Skeletal muscle satellite cell (primary cell): ENCODE measurements at regions not wholly inside any gene's neighbourhood (a gene's known extent, or its start where the extent isn't known, plus 50 kb on each side); places are given as distances from the start of the nearest gene placed in this dataset.
"Not testable (repeated sequence)": the region's sequence is repeated elsewhere in the genome, so short reads cannot be mapped to it uniquely, and the experiment has no call there.

ENCODE experiments used
- H3K27me3 ChIP-seq: 2 replicates; pipeline ENCODE4 v1.7.0; 2013; ENCODE audit warnings: low read length; ENCODE audit not compliant: control insufficient read depth, insufficient read depth
- H3K36me3 ChIP-seq: 2 replicates; pipeline ENCODE4 v1.7.0; 2013; ENCODE audit warnings: mild to moderate bottlenecking, control low read depth, low read length; ENCODE audit not compliant: insufficient read depth
- H3K4me1 ChIP-seq: 2 replicates; pipeline ENCODE4 v1.7.0; 2013; ENCODE audit warnings: low read length; ENCODE audit not compliant: control insufficient read depth, insufficient read depth
- H3K4me2 ChIP-seq: 2 replicates; pipeline ENCODE4 v1.7.0; 2013; ENCODE audit warnings: mild to moderate bottlenecking, low read length
- H3K4me3 ChIP-seq: 2 replicates; pipeline ENCODE4 v1.7.0; 2013; ENCODE audit warnings: low read length
- H3K9ac ChIP-seq: 2 replicates; pipeline ENCODE4 v1.7.0; 2013; ENCODE audit warnings: mild to moderate bottlenecking, low read depth, low read length, moderate library complexity
- H3K9me3 ChIP-seq: replicated peaks from 2 replicates; pipeline ENCODE4 v1.7.0; 2013; ENCODE audit warnings: mild to moderate bottlenecking, control low read depth, low read length

GRCh38 chr1:146478125-146478720 is 249.4 kb upstream of the NOTCH2NLA start:
- H3K4me3 ChIP-seq, H3K9ac ChIP-seq, H3K27me3 ChIP-seq, H3K4me2 ChIP-seq, H3K4me1 ChIP-seq, H3K36me3 ChIP-seq, H3K9me3 ChIP-seq: not testable (repeated sequence)

GRCh38 chr1:146475086-146475485 is 246.3 kb upstream of the NOTCH2NLA start:
- not testable (repeated sequence) for H3K4me1 ChIP-seq

GRCh38 chr1:146474216-146474615 is 245.4 kb upstream of the NOTCH2NLA start:
- not testable (repeated sequence) for H3K9ac ChIP-seq, H3K27me3 ChIP-seq, H3K4me3 ChIP-seq, H3K4me1 ChIP-seq, H3K9me3 ChIP-seq, H3K36me3 ChIP-seq, H3K4me2 ChIP-seq

More at GRCh38 chr1:146475086-146475485, 246.3 kb upstream of the NOTCH2NLA start:
- not testable (repeated sequence) for H3K27me3 ChIP-seq, H3K4me2 ChIP-seq, H3K36me3 ChIP-seq, H3K9ac ChIP-seq, H3K9me3 ChIP-seq, H3K4me3 ChIP-seq

GRCh38 chr1:146472192-146472861 is 243.5 kb upstream of the NOTCH2NLA start:
- not testable (repeated sequence) for H3K9me3 ChIP-seq, H3K27me3 ChIP-seq, H3K36me3 ChIP-seq, H3K4me1 ChIP-seq
- Histone ChIP-seq H3K4me2 (peak overlapping the region; percentile 87), H3K4me3 (peak overlapping the region; percentile 71), H3K9ac (peak overlapping the region; percentile 60)

- H3K4me1 ChIP-seq, H3K36me3 ChIP-seq, H3K27me3 ChIP-seq, H3K9ac ChIP-seq, H3K4me2 ChIP-seq, H3K4me3 ChIP-seq, H3K9me3 ChIP-seq: not testable (repeated sequence)
These were observed 231.1 kb upstream of the NOTCH2NLA start for GRCh38 chr1:146459939-146460338.

GRCh38 chr1:146459308-146459707 is 230.5 kb upstream of the NOTCH2NLA start:
- not testable (repeated sequence) for H3K4me3 ChIP-seq, H3K9me3 ChIP-seq, H3K9ac ChIP-seq, H3K4me2 ChIP-seq, H3K36me3 ChIP-seq, H3K4me1 ChIP-seq, H3K27me3 ChIP-seq

- H3K27me3 ChIP-seq, H3K9me3 ChIP-seq, H3K9ac ChIP-seq, H3K4me2 ChIP-seq, H3K4me3 ChIP-seq, H3K4me1 ChIP-seq, H3K36me3 ChIP-seq: not testable (repeated sequence)
These were observed 220.0 kb upstream of the NOTCH2NLA start for GRCh38 chr1:146448877-146449246.

GRCh38 chr1:146448212-146448876 is 219.5 kb upstream of the NOTCH2NLA start:
- H3K4me2 ChIP-seq, H3K4me3 ChIP-seq, H3K9ac ChIP-seq, H3K36me3 ChIP-seq, H3K9me3 ChIP-seq, H3K27me3 ChIP-seq, H3K4me1 ChIP-seq: not testable (repeated sequence)

GRCh38 chr1:146443871-146444222 is 215.0 kb upstream of the NOTCH2NLA start:
- not testable (repeated sequence) for H3K9me3 ChIP-seq, H3K27me3 ChIP-seq, H3K36me3 ChIP-seq, H3K4me1 ChIP-seq
- H3K4me2 ChIP-seq: peak overlapping the region; percentile 80
- peak overlapping the region; percentile 59 for H3K9ac ChIP-seq
- H3K4me3 ChIP-seq: peak overlapping the region; percentile 66

- H3K4me1 ChIP-seq, H3K9ac ChIP-seq, H3K4me2 ChIP-seq, H3K9me3 ChIP-seq, H3K36me3 ChIP-seq, H3K4me3 ChIP-seq, H3K27me3 ChIP-seq: not testable (repeated sequence)
These were observed 214.5 kb upstream of the NOTCH2NLA start for GRCh38 chr1:146443088-146443870.

GRCh38 chr1:146438543-146438942 is 209.7 kb upstream of the NOTCH2NLA start:
- not testable (repeated sequence) for H3K36me3 ChIP-seq, H3K4me2 ChIP-seq, H3K9me3 ChIP-seq, H3K9ac ChIP-seq, H3K4me1 ChIP-seq, H3K27me3 ChIP-seq, H3K4me3 ChIP-seq
